SU-DHL-6 (cell line): ENCODE measurements at regions not wholly inside any gene's neighbourhood (a gene's known extent, or its start where the extent isn't known, plus 50 kb on each side); places are given as distances from the start of the nearest gene placed in this dataset.

Experiments used
- H2AFZ ChIP-seq: fragments of 200-600 bp; sonication (generic); 2 replicates; pipeline ENCODE4 v1.6.1; 2014; ENCODE audit warnings: low read depth, mild to moderate bottlenecking, moderate library complexity, mixed read lengths, antibody characterized with exemption, low read length; ENCODE audit not compliant: severe bottlenecking
- H3F3A ChIP-seq: fragments of 200-600 bp; shearing (Covaris generic); 2 replicates; pipeline ENCODE4 v1.6.0; 2016; ENCODE audit warnings: antibody characterized with exemption, mild to moderate bottlenecking; ENCODE audit not compliant: insufficient read depth
- H3K27ac ChIP-seq: fragments of 200-600 bp; sonication (generic); 2 replicates; pipeline ENCODE4 v1.5.1; 2016; ENCODE audit warnings: low read depth, mild to moderate bottlenecking, low read length, moderate library complexity, mixed read lengths
- H3K27me3 ChIP-seq: fragments of 200-600 bp; sonication (generic), shearing (Covaris generic); 2 replicates; pipeline ENCODE4 v1.6.0; 2014; ENCODE audit warnings: mild to moderate bottlenecking, low read length
- H3K36me3 ChIP-seq: fragments of 200-600 bp; sonication (generic); 2 replicates; pipeline ENCODE4 v1.6.1; 2014; ENCODE audit warnings: mild to moderate bottlenecking, low read length, mixed read lengths
- H3K4me2 ChIP-seq: fragments of 300-600, 200-600 bp; shearing (Covaris generic), sonication (generic); 2 replicates; pipeline ENCODE4 v1.6.0; 2014; ENCODE audit warnings: low read length, low read depth, mild to moderate bottlenecking; ENCODE audit not compliant: poor library complexity, severe bottlenecking
- H3K4me3 ChIP-seq: fragments of 200-600 bp; sonication (generic); 2 replicates; pipeline ENCODE4 v1.5.1; 2014; ENCODE audit warnings: antibody characterized with exemption, low read length, mild to moderate bottlenecking, mixed read lengths; ENCODE audit not compliant: insufficient read depth, poor library complexity, severe bottlenecking
- H3K79me2 ChIP-seq: fragments of 200-600 bp; sonication (generic); 2 replicates; pipeline ENCODE4 v1.6.1; 2014; ENCODE audit warnings: mild to moderate bottlenecking, low read length, moderate library complexity; ENCODE audit not compliant: insufficient read depth
- H3K9ac ChIP-seq: fragments of 200-600 bp; sonication (generic); 2 replicates; pipeline ENCODE4 v1.7.0; 2014; ENCODE audit warnings: mild to moderate bottlenecking, low read length
- H3K9me2 ChIP-seq: fragments of 200-600 bp; sonication (generic); replicated peaks from 2 replicates; pipeline ENCODE4 v1.6.1; 2014; ENCODE audit warnings: low read length; ENCODE audit not compliant: insufficient read depth
- H3K9me3 ChIP-seq: fragments of 200-600 bp; sonication (generic); 2 replicates; pipeline ENCODE4 v1.6.1; 2014; ENCODE audit warnings: low read length, mixed read lengths; ENCODE audit not compliant: insufficient read depth
- H4K20me1 ChIP-seq: fragments of 200-600 bp; sonication (generic); 2 replicates; pipeline ENCODE4 v1.6.1; 2014; ENCODE audit warnings: low read depth, mild to moderate bottlenecking, antibody characterized with exemption, low read length, moderate library complexity, mixed read lengths
- CTCF ChIP-seq: fragments of 200-600 bp; sonication (generic); IDR thresholded peaks from one replicate; pipeline ENCODE4 v1.5.1; 2017; ENCODE audit warnings: antibody characterized with exemption, mild to moderate bottlenecking, low read length, moderate library complexity; ENCODE audit not compliant: insufficient read depth, poor library complexity, severe bottlenecking
- EZH2phosphoT487 ChIP-seq: fragments of 200-600 bp; sonication (generic), shearing (Covaris generic); conservative IDR thresholded peaks from 2 replicates; pipeline ENCODE4 v1.6.1; 2018; ENCODE audit warnings: mild to moderate bottlenecking, antibody characterized with exemption, low read length, moderate library complexity, mixed read lengths

GRCh38 chr2:235399895-235400294 is 93.9 kb upstream of the AGAP1 start:
- Histone ChIP-seq H3K9ac (no peak overlapping the region), H3K27me3 (no peaks in the 10 kb centered on the region), H4K20me1 (no peaks in the 10 kb centered on the region), H3K9me3 (no peaks in the 10 kb centered on the region), H3F3A (no peaks in the 10 kb centered on the region), H3K79me2 (no peaks in the 10 kb centered on the region), H3K4me3 (no peak overlapping the region), H3K27ac (no peak overlapping the region), H3K9me2 (no peaks in the 10 kb centered on the region), H3K4me2 (no peak overlapping the region), H2AFZ (no peak overlapping the region), H3K36me3 (no peaks in the 10 kb centered on the region)
- TF ChIP-seq EZH2phosphoT487 (no peak), CTCF (no peak)

GRCh38 chr2:235402422-235402821 is 91.4 kb upstream of the AGAP1 start:
- no peaks in the 10 kb centered on the region for H3K9me3 ChIP-seq
- H4K20me1 ChIP-seq = no peaks in the 10 kb centered on the region
- no peaks in the 10 kb centered on the region for H3K27me3 ChIP-seq
- no peak for TF ChIP-seq EZH2phosphoT487
- TF ChIP-seq CTCF = no peak
- H3K27ac ChIP-seq = no peak overlapping the region
- H3K9ac ChIP-seq = no peak overlapping the region
- no peaks in the 10 kb centered on the region for H3K9me2 ChIP-seq
- H3F3A ChIP-seq = no peaks in the 10 kb centered on the region
- no peak overlapping the region for H2AFZ ChIP-seq
- no peaks in the 10 kb centered on the region for H3K79me2 ChIP-seq
- no peaks in the 10 kb centered on the region for H3K36me3 ChIP-seq
- no peak overlapping the region for H3K4me3 ChIP-seq
- no peak overlapping the region for H3K4me2 ChIP-seq

- Histone ChIP-seq H3K9me2 (no peaks in the 10 kb centered on the region), H3K27me3 (no peaks in the 10 kb centered on the region), H3K4me3 (no peak overlapping the region), H3K27ac (no peak overlapping the region), H3F3A (no peaks in the 10 kb centered on the region), H3K36me3 (no peaks in the 10 kb centered on the region), H4K20me1 (no peaks in the 10 kb centered on the region), H3K79me2 (no peaks in the 10 kb centered on the region), H3K9me3 (no peaks in the 10 kb centered on the region), H2AFZ (no peak overlapping the region), H3K9ac (no peak overlapping the region), H3K4me2 (no peak overlapping the region)
- no peak for TF ChIP-seq CTCF
- no peak for TF ChIP-seq EZH2phosphoT487
These were observed 88.1 kb upstream of the AGAP1 start for GRCh38 chr2:235405612-235406361.
